NCI-H2029 (cell line): ENCODE measurements at regions not wholly inside any gene's neighbourhood (a gene's known extent, or its start where the extent isn't known, plus 50 kb on each side); places are given as distances from the start of the nearest gene placed in this dataset.
A peak's percentile ranks its signal among the peaks of the same experiment; 100 is the strongest.

Experiments
- DNase-seq: peaks from one replicate; lab custom pipeline; 2025; lab: John Stamatoyannopoulos, UW

- no peak for DNase-seq
Measured at GRCh38 chr1:99538618-99538956, 107.3 kb upstream of the PALMD start.

GRCh38 chr1:99539131-99539530 lies 106.8 kb upstream of the PALMD start:
- no peak for DNase-seq

- DNase-seq, result no peak
Measured at GRCh38 chr1:99540744-99541143, 105.2 kb upstream of the PALMD start.

- DNase-seq, result peak; percentile 22
Measured at GRCh38 chr1:99544328-99544727, 101.6 kb upstream of the PALMD start.

- DNase-seq, result peak; percentile 20
Measured at GRCh38 chr1:99546432-99547416, 99.2 kb upstream of the PALMD start.

- DNase-seq, result peak; percentile 25
Measured at GRCh38 chr1:99548943-99549605, 96.8 kb upstream of the PALMD start.

- no peak for DNase-seq
Measured at GRCh38 chr1:99550198-99550597, 95.7 kb upstream of the PALMD start.

GRCh38 chr1:99551812-99552614 lies 93.9 kb upstream of the PALMD start:
- DNase-seq, result no peak

- DNase-seq, result no peak
Measured at GRCh38 chr1:99553301-99553700, 92.6 kb upstream of the PALMD start.

GRCh38 chr1:99553819-99554218 lies 92.1 kb upstream of the PALMD start:
- DNase-seq, result peak; percentile 23

- DNase-seq, result no peak
Measured at GRCh38 chr1:99554727-99555126, 91.2 kb upstream of the PALMD start.

- no peak for DNase-seq
Measured at GRCh38 chr1:99557546-99558202, 88.2 kb upstream of the PALMD start.

GRCh38 chr1:99559166-99559565 lies 86.7 kb upstream of the PALMD start:
- DNase-seq, result no peak

- no peak for DNase-seq
Measured at GRCh38 chr1:99560207-99561040, 85.5 kb upstream of the PALMD start.

- DNase-seq, result no peak
Measured at GRCh38 chr1:99561952-99562351, 84.0 kb upstream of the PALMD start.

GRCh38 chr1:99565606-99566289 lies 80.2 kb upstream of the PALMD start:
- no peak for DNase-seq

GRCh38 chr1:99566290-99567021 lies 79.5 kb upstream of the PALMD start:
- DNase-seq, result no peak

GRCh38 chr1:99570486-99571089 lies 75.3 kb upstream of the PALMD start:
- DNase-seq, result no peak

- DNase-seq, result no peak
Measured at GRCh38 chr1:99571092-99571734, 74.7 kb upstream of the PALMD start.
